HUDEP-2 (cell line): ENCODE measurements at regions not wholly inside any gene's neighbourhood (a gene's known extent, or its start where the extent isn't known, plus 50 kb on each side); places are given as distances from the start of the nearest gene placed in this dataset.
A peak's percentile ranks its signal among the peaks of the same experiment; 100 is the strongest.
"Not testable (repeated sequence)": the region's sequence is repeated elsewhere in the genome, so short reads cannot be mapped to it uniquely, and the experiment has no call there.

ENCODE experiments used
- DNase-seq, 76 experiments: peaks; one replicate each; lab custom pipeline; 2025; ENCODE audit not compliant: unreplicated experiment in 76 of 76; lab: John Stamatoyannopoulos, UW

GRCh38 chr6:130603391-130603790 is 223.8 kb upstream of the SMLR1 start:
- no peak for DNase-seq

DNA sequence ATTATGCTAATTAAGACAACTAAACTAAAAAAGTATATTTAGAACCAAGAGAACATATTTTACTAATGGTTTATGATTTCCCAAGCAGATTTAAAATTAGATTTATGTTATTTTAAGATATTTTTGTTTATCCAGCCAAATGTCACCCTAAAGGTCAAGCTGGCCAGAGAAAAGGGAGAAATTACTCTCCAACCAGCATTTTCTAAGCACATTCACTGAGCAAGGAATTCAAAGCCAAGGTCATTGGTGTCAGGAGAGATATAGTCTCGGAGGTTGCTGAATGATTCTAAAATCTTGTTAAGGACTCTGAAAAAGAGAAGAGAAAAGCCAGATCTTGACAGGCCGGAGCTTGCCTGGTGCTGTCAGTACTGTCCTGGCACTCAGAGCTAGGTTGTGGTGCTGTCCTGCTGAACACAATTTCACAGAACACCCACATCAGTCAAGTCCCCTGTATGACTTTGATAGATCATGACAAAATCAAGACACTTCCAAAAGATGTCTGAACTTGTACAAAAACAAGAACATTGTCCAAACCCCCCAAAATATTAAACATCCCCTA is 222.3 kb upstream of the SMLR1 start:
- DNase-seq, result no peak

GRCh38 chr6:130610303-130610702 is 216.9 kb upstream of the SMLR1 start:
- DNase-seq, result no peak

DNA sequence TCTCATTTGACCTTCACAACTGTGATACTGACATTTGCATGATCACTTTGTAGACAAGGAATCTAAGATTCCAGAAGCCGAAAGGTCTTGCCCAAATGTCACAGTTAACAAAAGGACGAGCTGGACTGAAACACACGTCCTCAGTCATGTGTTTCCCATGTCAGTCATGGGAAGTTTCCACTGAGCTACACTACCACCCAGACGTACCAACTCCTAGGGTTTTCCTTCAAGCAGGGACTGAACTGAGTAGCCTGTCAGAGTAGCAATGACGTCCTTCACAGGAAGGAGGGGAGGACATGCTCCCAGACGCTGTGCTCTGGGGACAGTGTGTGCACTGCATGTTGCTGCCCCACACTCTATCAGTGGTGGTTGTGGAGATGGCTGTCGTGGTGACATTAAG is 215.8 kb upstream of the SMLR1 start:
- no peak for DNase-seq

- DNase-seq, result no peak
These were observed 214.0 kb upstream of the SMLR1 start for GRCh38 chr6:130613176-130613575.

- no peak for DNase-seq
These were observed 211.4 kb upstream of the SMLR1 start for GRCh38 chr6:130615816-130616215.

DNA sequence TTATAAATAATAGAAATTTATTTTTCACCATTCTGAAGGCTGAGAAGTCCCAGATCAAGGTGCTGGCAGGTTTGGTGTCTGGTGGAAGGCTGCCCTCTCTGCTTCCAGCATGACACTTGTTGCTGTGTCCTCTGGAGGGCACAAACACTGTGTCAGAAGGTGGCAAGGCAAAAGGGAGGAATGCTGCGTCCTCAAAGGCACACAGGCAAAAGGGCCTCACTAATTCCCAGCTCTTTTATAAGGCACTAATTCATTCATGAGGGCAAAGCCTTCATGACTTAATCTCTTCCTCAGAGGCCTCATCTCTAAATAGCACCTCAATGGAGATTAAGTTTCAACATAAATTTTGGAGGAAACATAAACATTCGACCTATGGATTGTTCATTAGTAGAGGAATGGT is 209.5 kb upstream of the SMLR1 start:
- DNase-seq, result no peak

- not testable (repeated sequence) for DNase-seq
These were observed 208.4 kb upstream of the SMLR1 start for GRCh38 chr6:130618806-130619205.

GRCh38 chr6:130620338-130620781 is 206.8 kb upstream of the SMLR1 start:
- no peak for DNase-seq

DNA sequence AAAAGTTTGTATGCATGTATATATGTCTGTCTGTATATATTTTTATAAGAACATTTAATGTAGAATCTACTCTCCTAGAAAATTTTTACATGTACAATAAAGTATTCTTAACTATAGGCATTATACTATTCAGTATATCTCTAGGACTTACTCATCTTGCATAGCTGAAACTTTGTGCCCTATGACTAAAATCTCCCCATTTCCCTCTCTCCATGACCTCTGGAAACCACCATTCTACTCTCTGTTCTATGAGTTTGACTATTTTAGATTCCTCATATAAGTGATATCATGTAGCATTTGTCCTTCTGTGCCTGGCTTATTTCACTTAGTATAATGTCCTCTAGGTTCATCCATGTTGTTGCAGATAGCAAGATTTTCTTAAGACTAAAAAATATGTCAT is 205.1 kb upstream of the SMLR1 start:
- no peak for DNase-seq

DNA sequence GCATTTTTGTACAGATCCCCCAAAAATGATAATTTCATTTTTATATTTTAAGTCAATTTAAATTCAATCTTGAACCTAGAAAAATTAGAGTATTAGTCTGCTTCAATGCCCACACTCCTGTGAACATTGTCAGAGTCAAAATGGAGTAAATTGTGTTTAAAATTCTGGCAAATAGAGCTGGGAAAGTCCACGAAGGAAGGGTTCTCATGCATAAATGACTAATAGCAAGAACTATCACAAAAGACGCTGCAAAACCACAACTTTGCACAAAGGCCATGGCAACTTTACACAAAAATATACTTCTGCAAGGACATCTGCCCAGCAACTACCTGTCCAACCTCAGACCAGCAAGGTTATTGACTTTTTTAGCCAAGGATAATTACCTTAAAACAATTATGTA is 203.2 kb upstream of the SMLR1 start:
- no peak for DNase-seq

DNA sequence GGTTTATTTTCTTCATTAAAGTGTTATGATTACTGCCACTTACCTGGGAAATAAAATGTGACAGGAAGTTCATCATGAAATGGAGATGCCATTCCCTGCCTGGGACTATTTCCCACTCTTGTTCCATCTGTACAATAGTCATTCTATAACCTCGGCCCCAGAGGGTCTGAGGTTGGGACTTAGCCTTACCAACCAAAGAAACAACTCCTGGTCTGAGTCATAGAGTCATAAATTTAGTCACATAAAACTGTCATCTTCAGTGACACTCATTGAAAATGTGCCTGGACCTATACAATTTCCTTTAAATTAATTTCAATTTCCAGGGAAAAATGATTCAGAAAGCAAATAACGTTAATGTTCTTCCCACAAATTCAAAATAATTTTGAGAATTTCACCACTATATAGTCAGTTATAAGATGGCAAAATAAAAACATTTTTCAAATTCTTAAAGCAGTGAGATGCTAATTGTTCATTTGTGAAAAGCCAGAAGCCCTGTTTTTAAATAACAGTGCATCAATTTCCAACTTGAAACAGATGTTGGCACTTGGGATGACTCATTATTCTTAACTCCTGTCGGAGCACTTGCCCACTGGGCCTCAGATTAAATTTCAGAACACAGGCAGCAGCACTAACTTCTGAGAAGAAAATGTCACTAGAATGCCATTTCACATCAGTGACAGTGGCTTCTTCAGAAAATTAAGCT is 201.2 kb upstream of the SMLR1 start:
- DNase-seq, result no peak

DNA sequence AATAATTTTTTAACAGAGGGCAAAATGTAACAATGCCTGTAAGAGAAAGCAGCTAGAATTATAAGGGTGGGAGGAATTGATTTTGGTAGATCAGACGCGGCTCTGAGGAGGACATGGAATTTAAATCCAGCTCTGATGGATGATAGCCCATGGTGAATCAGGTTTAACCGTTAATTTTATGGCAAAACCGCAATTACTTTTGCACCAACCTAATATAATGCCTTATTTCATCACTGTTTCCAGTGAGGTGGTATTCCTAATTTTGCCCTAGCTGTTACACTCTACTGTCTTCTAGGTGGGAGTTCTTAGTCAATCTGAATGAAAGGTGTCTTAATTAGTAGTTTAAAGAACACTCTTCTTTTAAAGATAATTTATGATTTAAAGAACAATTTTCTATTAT is 198.3 kb upstream of the SMLR1 start:
- DNase-seq, result no peak

- DNase-seq, result no peak
These were observed 197.6 kb upstream of the SMLR1 start for GRCh38 chr6:130629640-130630039.

GRCh38 chr6:130632277-130632676 is 194.9 kb upstream of the SMLR1 start:
- no peak for DNase-seq

- DNase-seq, result no peak
These were observed 194.3 kb upstream of the SMLR1 start for GRCh38 chr6:130632897-130633296.

GRCh38 chr6:130643361-130643760 is 183.8 kb upstream of the SMLR1 start:
- DNase-seq, result no peak

DNA sequence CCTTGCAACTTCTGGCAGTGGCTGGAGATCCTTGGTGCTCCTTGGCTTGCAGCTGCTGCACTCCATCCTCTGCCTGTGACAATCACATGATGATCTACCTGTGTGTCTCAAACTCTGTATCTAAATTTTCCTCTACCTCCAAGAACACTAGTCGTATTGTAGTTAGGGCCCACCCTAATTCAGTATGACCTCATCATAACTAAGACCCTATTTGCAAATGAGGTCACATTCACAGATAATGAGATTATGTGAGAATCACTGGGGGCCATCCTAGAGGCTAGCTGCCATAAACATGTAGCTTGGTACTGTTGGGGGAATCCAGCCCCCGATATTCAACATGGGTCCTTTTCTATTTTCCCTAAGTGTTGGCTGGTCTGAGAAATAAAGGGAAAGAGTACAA is 183.0 kb upstream of the SMLR1 start:
- DNase-seq, result no peak

GRCh38 chr6:130644769-130645168 is 182.4 kb upstream of the SMLR1 start:
- not testable (repeated sequence) for DNase-seq

DNA sequence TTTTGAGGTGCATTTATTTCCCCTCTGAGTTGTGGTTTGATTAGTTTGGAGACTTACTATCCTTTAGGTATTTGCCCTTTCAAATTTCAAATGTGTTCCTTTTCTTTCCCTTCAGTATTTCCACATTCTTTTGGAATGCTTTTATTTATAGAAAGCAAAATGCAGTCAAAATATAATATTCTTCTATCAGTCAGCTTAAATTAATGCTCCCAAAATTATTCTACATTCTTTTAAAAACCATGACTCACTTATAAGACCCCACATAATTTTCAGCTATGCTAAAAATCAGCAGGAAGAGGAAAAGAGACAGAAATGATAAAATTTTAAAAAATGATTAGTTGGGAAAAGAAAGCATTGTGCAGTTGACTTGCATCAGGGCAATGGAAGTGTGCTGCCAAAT is 180.0 kb upstream of the SMLR1 start:
- DNase-seq, result no peak

DNA sequence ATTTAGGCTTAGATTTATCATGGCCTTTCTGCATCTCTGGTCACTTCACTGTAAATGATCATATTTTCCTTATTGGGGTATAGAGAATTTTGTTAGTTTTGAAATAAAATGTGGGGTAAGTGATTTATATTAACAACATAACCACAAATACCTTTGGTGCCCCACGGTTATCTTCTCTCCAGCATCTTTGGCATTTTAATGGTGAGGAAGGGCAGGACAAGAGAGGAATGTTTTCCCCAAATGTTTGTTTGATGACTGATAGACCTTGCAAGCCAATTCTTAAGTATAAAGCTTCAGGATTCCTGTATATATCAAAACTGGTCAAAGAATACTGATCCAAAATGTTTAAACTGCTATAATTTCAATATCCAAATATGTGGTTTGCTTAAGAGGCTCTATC is 171.6 kb upstream of the SMLR1 start:
- no peak for DNase-seq

DNA sequence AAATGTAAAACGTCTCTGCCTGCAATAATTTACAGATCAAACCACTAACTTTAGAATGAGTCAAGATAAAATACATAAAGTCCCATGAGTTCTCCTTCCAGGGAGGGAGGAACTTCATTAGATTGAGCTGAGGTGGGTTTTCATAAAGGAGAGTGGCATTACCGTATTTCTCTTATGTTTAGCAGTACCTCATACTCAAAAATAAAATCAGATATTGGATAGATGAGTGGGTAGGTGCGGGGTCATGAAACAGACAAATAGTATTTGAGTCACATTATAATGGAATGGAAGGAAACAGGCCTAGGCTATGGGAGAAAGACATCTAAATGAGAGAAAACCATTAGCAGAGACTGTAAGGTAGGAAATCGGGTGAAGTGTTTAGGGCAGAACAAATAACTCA is 166.1 kb upstream of the SMLR1 start:
- DNase-seq, result no peak

DNA sequence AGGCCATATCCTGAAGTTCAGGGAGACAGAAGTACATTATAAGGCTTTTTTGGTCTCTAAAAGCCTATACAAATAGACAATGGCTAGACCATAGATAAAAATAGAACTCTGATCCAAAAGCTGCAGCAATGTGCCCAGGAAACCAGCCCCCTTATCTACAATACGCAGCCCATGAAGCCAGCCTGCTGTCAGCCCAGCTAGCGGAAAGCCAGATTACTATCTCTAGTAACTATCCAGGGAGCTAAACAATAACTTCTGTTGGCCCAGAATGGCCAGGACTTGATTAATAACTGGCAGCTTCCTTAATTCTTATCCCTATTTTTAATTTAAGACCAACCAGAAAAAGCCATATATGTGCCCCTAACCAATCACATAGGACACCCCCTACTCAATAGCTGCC is 160.4 kb upstream of the SMLR1 start:
- peak in 63 of 76 experiments; percentile 7 to 82 (median 53) for DNase-seq
